A549 (cell line): ENCODE measurements at regions not wholly inside any gene's neighbourhood (a gene's known extent, or its start where the extent isn't known, plus 50 kb on each side); places are given as distances from the start of the nearest gene placed in this dataset.
A peak's percentile ranks its signal among the peaks of the same experiment; 100 is the strongest.

Experiments
- ATAC-seq, 2 experiments: fragments of 200-7000 bp in 1 of 2; fragments of >200 bp in 1 of 2; cut with Nextera tagmentation in 1 of 2; cut with Tn5 transposase in 1 of 2; 3 replicates each; pipeline versions ENCODE4 v1.8.0 to v1.9.1; 2018 to 2020; ENCODE audit warnings: mild to moderate bottlenecking in 1 of 2, moderate library complexity in 1 of 2
- CTCF ChIA-PET: fragments of 300-600 bp; sonication (Branson Sonifier 250); formaldehyde crosslinking; extraction: SDS; loops from one replicate; lab custom pipeline; 2021; ENCODE audit warnings: antibody characterized with exemption, inconsistent platforms; lab: Yijun Ruan, JAX
- POLR2A ChIA-PET: fragments of 350-600 bp; formaldehyde crosslinking; extraction: SDS; loops from one replicate; lab custom pipeline; 2021; ENCODE audit warnings: antibody characterized with exemption, inconsistent platforms; lab: Yijun Ruan, JAX
- DNase-seq, 2 experiments: peaks; one replicate each; pipeline versions ENCODE4 v3.0.0 to v3.0.0-alpha.2; 2011 to 2016; ENCODE audit warnings: low read depth in 1 of 2, low spot score in 1 of 2
- FAIRE-seq: peaks from 2 replicates; lab custom pipeline; 2011; peaks lifted over from hg19 to GRCh38; lab: Jason Lieb, UNC
- H3K27ac ChIP-seq, 2 experiments: fragments of >200 bp; sonication (Bioruptor Twin); formaldehyde crosslinking; 3 replicates each; pipeline ENCODE4 v1.5.1; 2016 to 2017
- H3K4me1 ChIP-seq: fragments of >200 bp; sonication (Bioruptor Twin); formaldehyde crosslinking; 3 replicates; pipeline ENCODE4 v1.6.1; 2016
- H3K4me2 ChIP-seq: fragments of >200 bp; sonication (Bioruptor Twin); formaldehyde crosslinking; 3 replicates; pipeline ENCODE4 v1.6.1; 2016
- H3K4me3 ChIP-seq: fragments of >200 bp; sonication (Bioruptor Twin); formaldehyde crosslinking; 3 replicates; pipeline ENCODE4 v1.5.1; 2016
- H3K9me3 ChIP-seq: fragments of >200 bp; sonication (Bioruptor Twin); formaldehyde crosslinking; 3 replicates; pipeline ENCODE4 v1.6.1; 2016
- CBX2 ChIP-seq: fragments of 200-600 bp; sonication (generic); IDR thresholded peaks from 2 replicates; pipeline ENCODE4 v1.6.1; 2016; ENCODE audit warnings: low read depth, mild to moderate bottlenecking, borderline replicate concordance
- EHF ChIP-seq: fragments of 250-450 bp; sonication (Bioruptor Pico); IDR thresholded peaks from 2 replicates; pipeline ENCODE4 v1.5.0; 2020; ENCODE audit warnings: mild to moderate bottlenecking
- EP300 ChIP-seq, 2 experiments: fragments of >200 bp; sonication (Bioruptor Twin); formaldehyde crosslinking; IDR thresholded peaks; 2 replicates in 1 of 2; 3 replicates in 1 of 2; pipeline ENCODE4 v1.6.1; 2016 to 2017
- FOSL2 ChIP-seq, 2 experiments: fragments of 450-650 bp in 1 of 2; fragments of >200 bp in 1 of 2; sonication (Bioruptor Twin) in 1 of 2; formaldehyde crosslinking; IDR thresholded peaks; 2 replicates each; pipeline versions ENCODE4 v1.5.0 to v1.6.1; 2016 to 2020; ENCODE audit warnings: mild to moderate bottlenecking in 1 of 2, moderate library complexity in 1 of 2
- HDAC2 ChIP-seq: fragments of 200-600 bp; sonication (generic); IDR thresholded peaks from 2 replicates; pipeline ENCODE4 v1.6.1; 2016
- JUNB ChIP-seq: fragments of >200 bp; sonication (Bioruptor Twin); formaldehyde crosslinking; IDR thresholded peaks from 2 replicates; pipeline ENCODE4 v1.6.1; 2016
- KDM5A ChIP-seq: fragments of 200-600 bp; sonication (generic); IDR thresholded peaks from 2 replicates; pipeline ENCODE4 v1.6.1; 2016; ENCODE audit warnings: antibody characterized with exemption, mild to moderate bottlenecking
- NFE2L2 ChIP-seq: fragments of 150-350 bp; conservative IDR thresholded peaks from 2 replicates; pipeline ENCODE4 v1.6.1; 2014; ENCODE audit warnings: low read length
- PHF8 ChIP-seq: fragments of 200-600 bp; sonication (generic); IDR thresholded peaks from 2 replicates; pipeline ENCODE4 v1.6.1; 2016; ENCODE audit warnings: low read depth, mild to moderate bottlenecking, antibody characterized with exemption, moderate library complexity, borderline replicate concordance
- SREBF2 ChIP-seq: fragments of 450-650 bp; IDR thresholded peaks from 2 replicates; pipeline ENCODE4 v1.6.1; 2014; ENCODE audit warnings: mild to moderate bottlenecking, moderate library complexity
- WGBS: methylation state at CpG from one replicate; pipeline ENCODE4 v1.1.6; 2017; ENCODE audit errors: missing lambda C conversion rate; 5-methylcytosine and 5-hydroxymethylcytosine counted together
- TF ChIP-seq, protein P1 (sequence below): fragments of >200 bp; sonication (Bioruptor Twin); formaldehyde crosslinking; IDR thresholded peaks from 3 replicates; pipeline ENCODE4 v1.5.1; 2016
- TF ChIP-seq, protein P2 (sequence below): fragments of 450-650 bp; IDR thresholded peaks from 2 replicates; pipeline ENCODE4 v1.6.1; 2014; ENCODE audit warnings: antibody characterized with exemption
- TF ChIP-seq, protein P3 (sequence below): IDR thresholded peaks from 2 replicates; pipeline ENCODE4 v1.6.1; 2012; ENCODE audit warnings: low read depth, borderline replicate concordance
- TF ChIP-seq, protein P4 (sequence below): fragments of 150-350 bp; IDR thresholded peaks from 2 replicates; pipeline ENCODE4 v1.6.1; 2014; ENCODE audit warnings: low read depth, mild to moderate bottlenecking, low read length
- TF ChIP-seq, protein P5 (sequence below): IDR thresholded peaks from 2 replicates; pipeline ENCODE4 v1.6.1; 2012

DNA sequence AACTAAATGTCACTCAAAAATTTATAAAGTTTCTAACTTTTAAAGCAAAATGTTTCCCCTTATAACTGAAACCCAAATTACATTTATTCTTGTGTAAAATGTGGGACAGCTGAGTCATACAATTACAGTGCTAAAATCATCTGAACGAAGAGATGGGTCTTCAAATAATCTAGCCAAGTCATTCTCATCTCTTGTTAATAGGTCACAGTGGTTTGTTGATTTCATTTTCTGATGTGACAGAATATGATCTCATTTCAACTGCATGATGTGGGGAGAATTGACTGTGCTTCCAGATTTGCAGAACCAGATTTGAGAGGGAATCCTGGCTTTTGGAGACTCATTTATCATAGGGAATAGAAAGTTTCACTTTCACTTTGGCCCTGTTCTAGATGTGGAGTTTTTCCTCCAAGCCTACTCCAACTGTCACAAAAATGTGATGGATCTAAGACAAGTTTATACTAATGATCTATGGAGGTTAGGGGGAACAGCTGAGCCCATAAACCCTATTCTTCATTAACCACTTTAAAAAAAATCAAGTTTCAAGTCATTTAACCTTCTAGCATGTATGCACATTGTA, 685.0 kb downstream of the PDCD6IP start:
- POLR2A ChIA-PET: no interaction called here
- CTCF ChIA-PET: no interaction called here
- Histone ChIP-seq H3K9me3 (no peaks in the 10 kb centered on the region), H3K27ac (no peak overlapping the region), H3K4me2 (peak overlapping the region; percentile 34; the same call in 2 of the 3 replicates), H3K4me1 (no peaks in the 10 kb centered on the region), H3K4me3 (no peak overlapping the region)
- ATAC-seq: no peak
- FAIRE-seq: no peak
- 9% methylated on average over 1 of the region's 1 CpG for WGBS
- DNase-seq: no peak
- TF ChIP-seq CBX2: no peak
- TF ChIP-seq FOSL2 (IDR thresholded peaks at IDR 0.05): no peak
- TF ChIP-seq FOSL2 (CRISPR knock-in tag; IDR thresholded peaks at IDR 0.05): no peak
- no peak for TF ChIP-seq JUNB
- TF ChIP-seq, protein P1, sequence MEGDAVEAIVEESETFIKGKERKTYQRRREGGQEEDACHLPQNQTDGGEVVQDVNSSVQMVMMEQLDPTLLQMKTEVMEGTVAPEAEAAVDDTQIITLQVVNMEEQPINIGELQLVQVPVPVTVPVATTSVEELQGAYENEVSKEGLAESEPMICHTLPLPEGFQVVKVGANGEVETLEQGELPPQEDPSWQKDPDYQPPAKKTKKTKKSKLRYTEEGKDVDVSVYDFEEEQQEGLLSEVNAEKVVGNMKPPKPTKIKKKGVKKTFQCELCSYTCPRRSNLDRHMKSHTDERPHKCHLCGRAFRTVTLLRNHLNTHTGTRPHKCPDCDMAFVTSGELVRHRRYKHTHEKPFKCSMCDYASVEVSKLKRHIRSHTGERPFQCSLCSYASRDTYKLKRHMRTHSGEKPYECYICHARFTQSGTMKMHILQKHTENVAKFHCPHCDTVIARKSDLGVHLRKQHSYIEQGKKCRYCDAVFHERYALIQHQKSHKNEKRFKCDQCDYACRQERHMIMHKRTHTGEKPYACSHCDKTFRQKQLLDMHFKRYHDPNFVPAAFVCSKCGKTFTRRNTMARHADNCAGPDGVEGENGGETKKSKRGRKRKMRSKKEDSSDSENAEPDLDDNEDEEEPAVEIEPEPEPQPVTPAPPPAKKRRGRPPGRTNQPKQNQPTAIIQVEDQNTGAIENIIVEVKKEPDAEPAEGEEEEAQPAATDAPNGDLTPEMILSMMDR: no peak
- TF ChIP-seq HDAC2: no peak

DNA sequence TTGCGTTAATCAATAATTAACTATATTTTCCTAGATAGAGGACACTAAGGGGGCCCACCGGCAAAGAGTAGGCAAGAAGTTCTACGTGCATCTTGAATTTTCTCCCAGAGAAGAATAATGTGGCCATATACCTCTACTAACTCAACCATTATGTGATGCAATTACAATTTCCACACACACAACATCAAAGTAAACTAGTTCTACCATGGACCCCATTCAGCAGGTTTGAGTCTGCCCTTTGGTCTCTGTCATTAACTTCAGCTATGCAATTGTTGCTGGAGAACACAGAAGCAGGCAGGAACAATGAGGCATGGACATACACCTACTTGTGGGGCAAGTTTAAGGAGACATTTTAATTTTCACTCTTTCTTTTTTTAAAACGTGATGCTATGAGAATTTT, 705.9 kb downstream of the PDCD6IP start:
- FAIRE-seq (no peak), DNase-seq (no peak), ATAC-seq (no peak)
- CTCF ChIA-PET: interaction anchor here (2.0 kb wide), 1 partner anchor 10 kb away, joined by 4 read pairs; no protein-coding TSS in a partner anchor
- no peak overlapping the region for H3K27ac ChIP-seq
- no peaks in the 10 kb centered on the region for H3K4me1 ChIP-seq
- POLR2A ChIA-PET: no interaction called here
- no peak overlapping the region for H3K4me3 ChIP-seq
- no peak overlapping the region for H3K4me2 ChIP-seq
- no peaks in the 10 kb centered on the region for H3K9me3 ChIP-seq
- WGBS: 10% methylated on average over 4 of the region's 4 CpGs
- TF ChIP-seq NFE2L2: no peak
- TF ChIP-seq EP300 (IDR thresholded peaks at IDR 0.05): no peak
- TF ChIP-seq, protein P2, sequence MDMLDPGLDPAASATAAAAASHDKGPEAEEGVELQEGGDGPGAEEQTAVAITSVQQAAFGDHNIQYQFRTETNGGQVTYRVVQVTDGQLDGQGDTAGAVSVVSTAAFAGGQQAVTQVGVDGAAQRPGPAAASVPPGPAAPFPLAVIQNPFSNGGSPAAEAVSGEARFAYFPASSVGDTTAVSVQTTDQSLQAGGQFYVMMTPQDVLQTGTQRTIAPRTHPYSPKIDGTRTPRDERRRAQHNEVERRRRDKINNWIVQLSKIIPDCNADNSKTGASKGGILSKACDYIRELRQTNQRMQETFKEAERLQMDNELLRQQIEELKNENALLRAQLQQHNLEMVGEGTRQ: no peak
- TF ChIP-seq KDM5A: no peak
- TF ChIP-seq, protein P3, sequence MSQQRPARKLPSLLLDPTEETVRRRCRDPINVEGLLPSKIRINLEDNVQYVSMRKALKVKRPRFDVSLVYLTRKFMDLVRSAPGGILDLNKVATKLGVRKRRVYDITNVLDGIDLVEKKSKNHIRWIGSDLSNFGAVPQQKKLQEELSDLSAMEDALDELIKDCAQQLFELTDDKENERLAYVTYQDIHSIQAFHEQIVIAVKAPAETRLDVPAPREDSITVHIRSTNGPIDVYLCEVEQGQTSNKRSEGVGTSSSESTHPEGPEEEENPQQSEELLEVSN: no peak
- no peak for TF ChIP-seq PHF8
- no peak for TF ChIP-seq SREBF2
- TF ChIP-seq EHF (CRISPR knock-in tag): no peak
- TF ChIP-seq, protein P1: no peak
- TF ChIP-seq, protein P4, sequence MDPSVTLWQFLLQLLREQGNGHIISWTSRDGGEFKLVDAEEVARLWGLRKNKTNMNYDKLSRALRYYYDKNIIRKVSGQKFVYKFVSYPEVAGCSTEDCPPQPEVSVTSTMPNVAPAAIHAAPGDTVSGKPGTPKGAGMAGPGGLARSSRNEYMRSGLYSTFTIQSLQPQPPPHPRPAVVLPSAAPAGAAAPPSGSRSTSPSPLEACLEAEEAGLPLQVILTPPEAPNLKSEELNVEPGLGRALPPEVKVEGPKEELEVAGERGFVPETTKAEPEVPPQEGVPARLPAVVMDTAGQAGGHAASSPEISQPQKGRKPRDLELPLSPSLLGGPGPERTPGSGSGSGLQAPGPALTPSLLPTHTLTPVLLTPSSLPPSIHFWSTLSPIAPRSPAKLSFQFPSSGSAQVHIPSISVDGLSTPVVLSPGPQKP: no peak
- TF ChIP-seq, protein P5, sequence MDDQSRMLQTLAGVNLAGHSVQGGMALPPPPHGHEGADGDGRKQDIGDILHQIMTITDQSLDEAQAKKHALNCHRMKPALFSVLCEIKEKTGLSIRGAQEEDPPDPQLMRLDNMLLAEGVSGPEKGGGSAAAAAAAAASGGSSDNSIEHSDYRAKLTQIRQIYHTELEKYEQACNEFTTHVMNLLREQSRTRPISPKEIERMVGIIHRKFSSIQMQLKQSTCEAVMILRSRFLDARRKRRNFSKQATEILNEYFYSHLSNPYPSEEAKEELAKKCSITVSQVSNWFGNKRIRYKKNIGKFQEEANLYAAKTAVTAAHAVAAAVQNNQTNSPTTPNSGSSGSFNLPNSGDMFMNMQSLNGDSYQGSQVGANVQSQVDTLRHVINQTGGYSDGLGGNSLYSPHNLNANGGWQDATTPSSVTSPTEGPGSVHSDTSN: no peak
- TF ChIP-seq, all 56 proteins: peak for 0
